Aorta (tissue), 5 donors: ENCODE measurements at regions not wholly inside any gene's neighbourhood (a gene's known extent, or its start where the extent isn't known, plus 50 kb on each side); places are given as distances from the start of the nearest gene placed in this dataset.
"Not testable (repeated sequence)": the region's sequence is repeated elsewhere in the genome, so short reads cannot be mapped to it uniquely, and the experiment has no call there.

Experiments
- ATAC-seq: fragments of 200-7000 bp; cut with Tn5 transposase; one replicate; pipeline ENCODE4 v1.9.1; 2022; ENCODE audit warnings: moderate library complexity; ENCODE audit not compliant: low FRiP score
- DNase-seq, 2 donors: peaks; one replicate each; pipeline ENCODE4 v3.0.0-alpha.2; 2020
- H3K27ac ChIP-seq, 2 donors: one replicate each; pipeline ENCODE4 v1.5.1; 2013; ENCODE audit warnings: low read length in 2 of 2, mild to moderate bottlenecking in 2 of 2, moderate library complexity in 2 of 2, control low read depth in 1 of 2, inconsistent platforms in 1 of 2, low read depth in 1 of 2
- H3K27me3 ChIP-seq, 2 donors: one replicate each; pipeline ENCODE4 v1.6.1; 2013; ENCODE audit warnings: control low read depth in 1 of 2, low read length in 1 of 2, mild to moderate bottlenecking in 1 of 2, moderate library complexity in 1 of 2; ENCODE audit not compliant: insufficient read depth in 2 of 2, control insufficient read depth in 1 of 2
- H3K36me3 ChIP-seq, 2 donors: one replicate each; pipeline ENCODE4 v1.6.1; 2013; ENCODE audit warnings: control low read depth in 1 of 2, low read length in 1 of 2, mild to moderate bottlenecking in 1 of 2; ENCODE audit not compliant: insufficient read depth in 2 of 2, control insufficient read depth in 1 of 2
- H3K4me1 ChIP-seq, 2 donors: one replicate each; pipeline ENCODE4 v1.6.1; 2013; ENCODE audit warnings: low read length in 2 of 2, control low read depth in 1 of 2, mild to moderate bottlenecking in 1 of 2, moderate library complexity in 1 of 2; ENCODE audit not compliant: insufficient read depth in 2 of 2, control insufficient read depth in 1 of 2
- H3K4me3 ChIP-seq, 2 donors: one replicate each; pipeline ENCODE4 v1.5.1; 2013; ENCODE audit warnings: low read length in 2 of 2, control low read depth in 1 of 2, mild to moderate bottlenecking in 1 of 2
- H3K9me3 ChIP-seq: one replicate; pipeline ENCODE4 v1.6.1; 2013; ENCODE audit warnings: mild to moderate bottlenecking, low read length; ENCODE audit not compliant: control insufficient read depth
- WGBS, 2 donors: extraction: QIAGEN DNeasy Blood & Tissue Kit; methylation state at CpG; one replicate each; pipeline ENCODE4 v1.1.7; 2013; 5-methylcytosine and 5-hydroxymethylcytosine counted together
- intact Hi-C, 2 donors: fragments of 100-400 bp; cut with DNase I; formaldehyde crosslinking; loops; one replicate each; pipeline versions ENCODE4 v1.14.2 to v1.15.0; 2022
- donor health status: healthy with polysubstance abuse.
- donor health status: Bipolar disorder and iron deficiency.
- donor health status: DM: no; HTN: no; CAD: no.
- donor health status: DM: no; HTN: no; CAD: no.
- donor health status: DM: yes; HTN: yes; CAD: no.

DNA sequence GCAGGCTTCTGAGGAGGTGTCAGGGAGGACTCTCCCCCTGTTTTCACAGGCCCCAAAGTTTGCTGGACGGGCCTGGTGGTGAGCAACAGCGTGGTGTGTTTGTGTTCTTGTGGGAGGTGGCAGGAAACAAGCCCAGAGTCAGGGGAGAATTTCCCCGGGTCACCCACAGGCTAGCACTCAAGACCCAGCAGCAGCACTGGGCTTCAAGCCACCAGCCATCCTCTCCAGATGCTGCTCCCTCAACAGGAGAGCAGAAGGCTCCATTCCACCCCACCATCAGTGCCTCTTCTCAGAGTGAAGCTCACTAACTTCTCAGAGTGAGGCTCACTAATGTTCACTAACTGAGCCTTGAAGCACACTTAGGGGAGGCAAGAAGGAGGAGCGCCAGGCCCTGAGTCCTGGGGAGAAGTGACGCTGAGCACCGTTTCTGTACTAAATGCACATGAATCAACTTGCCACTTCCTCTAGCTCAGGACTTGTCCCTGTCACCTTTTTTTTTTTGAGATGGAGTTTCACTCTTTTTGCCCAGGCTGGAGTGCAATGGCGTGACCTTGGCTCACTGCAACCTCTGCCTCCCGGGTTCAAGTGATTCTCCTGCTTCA is 182.2 kb downstream of the NRN1 start:
- H3K27me3 ChIP-seq, ATAC-seq, intact Hi-C loops, H3K9me3 ChIP-seq, H3K4me1 ChIP-seq, H3K36me3 ChIP-seq, H3K27ac ChIP-seq, DNase-seq, H3K4me3 ChIP-seq: not testable (repeated sequence)
- 82 to 86% methylated on average over 8 of the region's 8 CpGs for WGBS, 2 donors
